Testis (tissue), 2 donors: ENCODE measurements at regions not wholly inside any gene's neighbourhood (a gene's known extent, or its start where the extent isn't known, plus 50 kb on each side); places are given as distances from the start of the nearest gene placed in this dataset.

ENCODE experiments used
- POLR2A ChIP-seq: fragments of 450-650 bp; IDR thresholded peaks from one replicate; pipeline ENCODE4 v1.6.1; 2017; ENCODE audit warnings: antibody characterized with exemption, mild to moderate bottlenecking, moderate library complexity
- TF ChIP-seq, protein P1 (sequence below), 3 experiments: fragments of 450-650 bp in 2 of 3; fragments of 200-600 bp in 1 of 3; sonication (generic) in 1 of 3; IDR thresholded peaks; one replicate each; pipeline ENCODE4 v1.5.1; 2016 to 2019; ENCODE audit warnings: antibody characterized with exemption in 3 of 3, mild to moderate bottlenecking in 2 of 3, moderate library complexity in 1 of 3

GRCh38 chr1:23639460-23640095 is 52.0 kb upstream of the RPL11 start:
- TF ChIP-seq, protein P1, sequence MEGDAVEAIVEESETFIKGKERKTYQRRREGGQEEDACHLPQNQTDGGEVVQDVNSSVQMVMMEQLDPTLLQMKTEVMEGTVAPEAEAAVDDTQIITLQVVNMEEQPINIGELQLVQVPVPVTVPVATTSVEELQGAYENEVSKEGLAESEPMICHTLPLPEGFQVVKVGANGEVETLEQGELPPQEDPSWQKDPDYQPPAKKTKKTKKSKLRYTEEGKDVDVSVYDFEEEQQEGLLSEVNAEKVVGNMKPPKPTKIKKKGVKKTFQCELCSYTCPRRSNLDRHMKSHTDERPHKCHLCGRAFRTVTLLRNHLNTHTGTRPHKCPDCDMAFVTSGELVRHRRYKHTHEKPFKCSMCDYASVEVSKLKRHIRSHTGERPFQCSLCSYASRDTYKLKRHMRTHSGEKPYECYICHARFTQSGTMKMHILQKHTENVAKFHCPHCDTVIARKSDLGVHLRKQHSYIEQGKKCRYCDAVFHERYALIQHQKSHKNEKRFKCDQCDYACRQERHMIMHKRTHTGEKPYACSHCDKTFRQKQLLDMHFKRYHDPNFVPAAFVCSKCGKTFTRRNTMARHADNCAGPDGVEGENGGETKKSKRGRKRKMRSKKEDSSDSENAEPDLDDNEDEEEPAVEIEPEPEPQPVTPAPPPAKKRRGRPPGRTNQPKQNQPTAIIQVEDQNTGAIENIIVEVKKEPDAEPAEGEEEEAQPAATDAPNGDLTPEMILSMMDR (IDR thresholded peaks at IDR 0.05): no peak
- no peak for TF ChIP-seq POLR2A
